ENCODE measurements at regions not wholly inside any gene's neighbourhood (a gene's known extent, or its start where the extent isn't known, plus 50 kb on each side); places are given as distances from the start of the nearest gene placed in this dataset.

DNA sequence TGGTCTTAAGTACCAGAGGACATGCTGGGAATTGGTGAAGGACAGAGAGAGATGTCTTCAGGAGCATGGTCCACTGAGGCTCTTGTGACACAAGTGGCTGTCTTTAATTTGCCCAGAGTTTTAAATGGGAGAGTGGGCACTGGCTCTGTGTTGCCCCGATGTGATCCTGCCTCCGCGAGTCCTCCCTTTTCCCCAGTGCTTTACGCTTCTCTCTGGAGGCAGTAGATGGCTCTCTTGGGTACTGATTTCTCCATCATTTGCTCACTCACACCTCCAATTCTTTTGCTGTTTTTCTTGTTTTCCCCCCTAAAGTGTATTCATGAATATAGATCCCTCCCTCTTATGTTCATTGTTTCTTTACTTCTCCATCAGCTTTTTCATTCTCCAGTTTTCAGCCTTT lies 74.3 kb downstream of the EMP1 start:
- TF ChIP-seq, protein P1, sequence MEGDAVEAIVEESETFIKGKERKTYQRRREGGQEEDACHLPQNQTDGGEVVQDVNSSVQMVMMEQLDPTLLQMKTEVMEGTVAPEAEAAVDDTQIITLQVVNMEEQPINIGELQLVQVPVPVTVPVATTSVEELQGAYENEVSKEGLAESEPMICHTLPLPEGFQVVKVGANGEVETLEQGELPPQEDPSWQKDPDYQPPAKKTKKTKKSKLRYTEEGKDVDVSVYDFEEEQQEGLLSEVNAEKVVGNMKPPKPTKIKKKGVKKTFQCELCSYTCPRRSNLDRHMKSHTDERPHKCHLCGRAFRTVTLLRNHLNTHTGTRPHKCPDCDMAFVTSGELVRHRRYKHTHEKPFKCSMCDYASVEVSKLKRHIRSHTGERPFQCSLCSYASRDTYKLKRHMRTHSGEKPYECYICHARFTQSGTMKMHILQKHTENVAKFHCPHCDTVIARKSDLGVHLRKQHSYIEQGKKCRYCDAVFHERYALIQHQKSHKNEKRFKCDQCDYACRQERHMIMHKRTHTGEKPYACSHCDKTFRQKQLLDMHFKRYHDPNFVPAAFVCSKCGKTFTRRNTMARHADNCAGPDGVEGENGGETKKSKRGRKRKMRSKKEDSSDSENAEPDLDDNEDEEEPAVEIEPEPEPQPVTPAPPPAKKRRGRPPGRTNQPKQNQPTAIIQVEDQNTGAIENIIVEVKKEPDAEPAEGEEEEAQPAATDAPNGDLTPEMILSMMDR (IDR thresholded peaks at IDR 0.05), result no peak
- TF ChIP-seq NFIC (IDR thresholded peaks at IDR 0.05; ENCODE audit: borderline replicate concordance) (no peak), TAF1 (IDR thresholded peaks at IDR 0.05; ENCODE audit: borderline replicate concordance, low read depth, low read length) (no peak), YY1 (IDR thresholded peaks at IDR 0.05; ENCODE audit: low read depth) (no peak), JUND (IDR thresholded peaks at IDR 0.05) (no peak), RCOR1 (IDR thresholded peaks at IDR 0.05; ENCODE audit: low read length) (no peak), POLR2AphosphoS5 (IDR thresholded peaks at IDR 0.05; ENCODE audit: low read depth, low read length) (no peak), MEF2A (IDR thresholded peaks at IDR 0.05; ENCODE audit: borderline replicate concordance, low read depth) (no peak)
- TF ChIP-seq, protein P2, sequence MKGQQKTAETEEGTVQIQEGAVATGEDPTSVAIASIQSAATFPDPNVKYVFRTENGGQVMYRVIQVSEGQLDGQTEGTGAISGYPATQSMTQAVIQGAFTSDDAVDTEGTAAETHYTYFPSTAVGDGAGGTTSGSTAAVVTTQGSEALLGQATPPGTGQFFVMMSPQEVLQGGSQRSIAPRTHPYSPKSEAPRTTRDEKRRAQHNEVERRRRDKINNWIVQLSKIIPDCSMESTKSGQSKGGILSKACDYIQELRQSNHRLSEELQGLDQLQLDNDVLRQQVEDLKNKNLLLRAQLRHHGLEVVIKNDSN (IDR thresholded peaks at IDR 0.05; ENCODE audit: borderline replicate concordance, low read depth), result no peak
- TF ChIP-seq, protein P3, sequence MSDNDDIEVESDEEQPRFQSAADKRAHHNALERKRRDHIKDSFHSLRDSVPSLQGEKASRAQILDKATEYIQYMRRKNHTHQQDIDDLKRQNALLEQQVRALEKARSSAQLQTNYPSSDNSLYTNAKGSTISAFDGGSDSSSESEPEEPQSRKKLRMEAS (IDR thresholded peaks at IDR 0.05; ENCODE audit: low read depth), result no peak

Measured in SK-N-SH (cell line).